HFF-Myc (cell line): ENCODE measurements at regions not wholly inside any gene's neighbourhood (a gene's known extent, or its start where the extent isn't known, plus 50 kb on each side); places are given as distances from the start of the nearest gene placed in this dataset.
A peak's percentile ranks its signal among the peaks of the same experiment; 100 is the strongest.

Source experiments
- DNase-seq: peaks from one replicate; pipeline ENCODE4 v3.0.0-alpha.2; 2011; ENCODE audit warnings: low read depth; ENCODE audit errors: extremely low read depth
- H3K4me3 ChIP-seq: replicated peaks from 2 replicates; pipeline ENCODE4 v1.5.1; 2011; ENCODE audit warnings: low read depth, mild to moderate bottlenecking, control low read depth, low read length
- CTCF ChIP-seq: IDR thresholded peaks from 2 replicates; pipeline ENCODE4 v1.5.1; 2012; ENCODE audit warnings: mild to moderate bottlenecking, low read depth, low read length, control low read depth; ENCODE audit errors: missing control alignments

GRCh38 chr2:30072250-30072842 lies 74.5 kb upstream of the YPEL5 start:
- peak; percentile 69 for DNase-seq

GRCh38 chr2:30073523-30073922 lies 73.3 kb upstream of the YPEL5 start:
- no peak for DNase-seq
- no peak overlapping the region for H3K4me3 ChIP-seq
- no peak for TF ChIP-seq CTCF

More at GRCh38 chr2:30072250-30072842, 74.5 kb upstream of the YPEL5 start:
- TF ChIP-seq CTCF, result peak; percentile 81
- no peak overlapping the region for H3K4me3 ChIP-seq

GRCh38 chr2:30074023-30074422 lies 72.8 kb upstream of the YPEL5 start:
- TF ChIP-seq CTCF, result no peak
- no peak overlapping the region for H3K4me3 ChIP-seq
- DNase-seq, result no peak

- no peak overlapping the region for H3K4me3 ChIP-seq
- TF ChIP-seq CTCF, result peak; percentile 14
- no peak for DNase-seq
Observed at GRCh38 chr2:30078521-30078920, 68.3 kb upstream of the YPEL5 start.

- DNase-seq, result no peak
- no peak for TF ChIP-seq CTCF
- H3K4me3 ChIP-seq, result no peak overlapping the region
Observed at GRCh38 chr2:30084915-30085314, 61.9 kb upstream of the YPEL5 start.

GRCh38 chr2:30089171-30089570 lies 57.6 kb upstream of the YPEL5 start:
- H3K4me3 ChIP-seq, result no peak overlapping the region
- no peak for TF ChIP-seq CTCF
- DNase-seq, result no peak

GRCh38 chr2:30095402-30095801 lies 51.4 kb upstream of the YPEL5 start:
- TF ChIP-seq CTCF, result no peak
- no peak for DNase-seq
- no peak overlapping the region for H3K4me3 ChIP-seq
